H1 (cell line): ENCODE measurements at regions not wholly inside any gene's neighbourhood (a gene's known extent, or its start where the extent isn't known, plus 50 kb on each side); places are given as distances from the start of the nearest gene placed in this dataset.

Experiments
- CBX8 ChIP-seq: fragments of 300-800, 300-1000 bp; sonication (generic); IDR thresholded peaks from 2 replicates; pipeline ENCODE4 v1.7.1; 2016; ENCODE audit warnings: low read depth, low read length, borderline replicate concordance
- CHD1 ChIP-seq: IDR thresholded peaks from 2 replicates; pipeline ENCODE4 v1.6.1; 2012; ENCODE audit warnings: low read depth, low read length, improper control_type of control experiment
- GTF2F1 ChIP-seq: IDR thresholded peaks from 2 replicates; pipeline ENCODE4 v1.6.1; 2012; ENCODE audit warnings: low read depth, low read length, improper control_type of control experiment, borderline replicate concordance
- KDM5A ChIP-seq: fragments of 200-600 bp; IDR thresholded peaks from 2 replicates; pipeline ENCODE4 v1.7.1; 2012; ENCODE audit warnings: mild to moderate bottlenecking, low read length, inconsistent platforms, mixed read lengths
- TF ChIP-seq, protein P1 (sequence below): fragments of 300-600 bp; sonication (generic); IDR thresholded peaks from 2 replicates; pipeline ENCODE4 v1.7.1; 2012; ENCODE audit warnings: low read length, moderate library complexity, mild to moderate bottlenecking, inconsistent platforms; ENCODE audit not compliant: insufficient replicate concordance

DNA sequence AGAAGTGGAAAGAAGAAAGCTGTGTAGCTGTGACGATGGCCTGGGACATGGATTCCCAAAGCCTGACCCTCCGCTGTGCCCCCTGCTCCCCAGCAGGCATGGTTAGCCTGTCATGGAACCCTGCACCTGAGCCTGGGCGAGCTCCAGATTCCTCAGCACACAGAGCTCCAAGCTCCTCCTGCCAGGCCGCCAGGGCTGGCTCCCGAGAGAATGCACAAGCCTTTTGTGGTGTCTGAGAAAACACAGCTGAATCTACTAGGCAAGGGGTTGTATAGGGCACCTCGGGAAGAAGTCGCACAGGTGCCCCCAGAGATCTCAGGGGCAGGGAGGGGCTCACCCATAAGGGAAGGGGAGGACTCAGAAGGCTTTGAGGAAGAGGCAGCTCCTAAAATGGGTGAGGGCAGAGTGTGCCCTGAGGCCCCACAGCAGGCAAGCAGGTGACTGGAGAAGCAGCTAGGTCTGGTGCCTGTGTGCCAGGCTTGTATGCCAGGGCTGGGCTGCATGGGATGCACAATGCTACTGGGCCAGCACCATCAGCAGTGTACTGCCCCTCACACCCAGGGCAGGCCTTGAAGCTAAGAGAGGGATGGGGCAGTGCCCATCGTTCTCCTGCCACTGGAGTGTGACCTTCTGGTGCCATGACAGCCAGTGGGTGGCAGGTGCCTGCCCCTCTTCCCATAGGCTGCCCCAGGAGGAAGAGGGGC is 64.3 kb upstream of the CD93 start (continued):
- TF ChIP-seq, protein P1, sequence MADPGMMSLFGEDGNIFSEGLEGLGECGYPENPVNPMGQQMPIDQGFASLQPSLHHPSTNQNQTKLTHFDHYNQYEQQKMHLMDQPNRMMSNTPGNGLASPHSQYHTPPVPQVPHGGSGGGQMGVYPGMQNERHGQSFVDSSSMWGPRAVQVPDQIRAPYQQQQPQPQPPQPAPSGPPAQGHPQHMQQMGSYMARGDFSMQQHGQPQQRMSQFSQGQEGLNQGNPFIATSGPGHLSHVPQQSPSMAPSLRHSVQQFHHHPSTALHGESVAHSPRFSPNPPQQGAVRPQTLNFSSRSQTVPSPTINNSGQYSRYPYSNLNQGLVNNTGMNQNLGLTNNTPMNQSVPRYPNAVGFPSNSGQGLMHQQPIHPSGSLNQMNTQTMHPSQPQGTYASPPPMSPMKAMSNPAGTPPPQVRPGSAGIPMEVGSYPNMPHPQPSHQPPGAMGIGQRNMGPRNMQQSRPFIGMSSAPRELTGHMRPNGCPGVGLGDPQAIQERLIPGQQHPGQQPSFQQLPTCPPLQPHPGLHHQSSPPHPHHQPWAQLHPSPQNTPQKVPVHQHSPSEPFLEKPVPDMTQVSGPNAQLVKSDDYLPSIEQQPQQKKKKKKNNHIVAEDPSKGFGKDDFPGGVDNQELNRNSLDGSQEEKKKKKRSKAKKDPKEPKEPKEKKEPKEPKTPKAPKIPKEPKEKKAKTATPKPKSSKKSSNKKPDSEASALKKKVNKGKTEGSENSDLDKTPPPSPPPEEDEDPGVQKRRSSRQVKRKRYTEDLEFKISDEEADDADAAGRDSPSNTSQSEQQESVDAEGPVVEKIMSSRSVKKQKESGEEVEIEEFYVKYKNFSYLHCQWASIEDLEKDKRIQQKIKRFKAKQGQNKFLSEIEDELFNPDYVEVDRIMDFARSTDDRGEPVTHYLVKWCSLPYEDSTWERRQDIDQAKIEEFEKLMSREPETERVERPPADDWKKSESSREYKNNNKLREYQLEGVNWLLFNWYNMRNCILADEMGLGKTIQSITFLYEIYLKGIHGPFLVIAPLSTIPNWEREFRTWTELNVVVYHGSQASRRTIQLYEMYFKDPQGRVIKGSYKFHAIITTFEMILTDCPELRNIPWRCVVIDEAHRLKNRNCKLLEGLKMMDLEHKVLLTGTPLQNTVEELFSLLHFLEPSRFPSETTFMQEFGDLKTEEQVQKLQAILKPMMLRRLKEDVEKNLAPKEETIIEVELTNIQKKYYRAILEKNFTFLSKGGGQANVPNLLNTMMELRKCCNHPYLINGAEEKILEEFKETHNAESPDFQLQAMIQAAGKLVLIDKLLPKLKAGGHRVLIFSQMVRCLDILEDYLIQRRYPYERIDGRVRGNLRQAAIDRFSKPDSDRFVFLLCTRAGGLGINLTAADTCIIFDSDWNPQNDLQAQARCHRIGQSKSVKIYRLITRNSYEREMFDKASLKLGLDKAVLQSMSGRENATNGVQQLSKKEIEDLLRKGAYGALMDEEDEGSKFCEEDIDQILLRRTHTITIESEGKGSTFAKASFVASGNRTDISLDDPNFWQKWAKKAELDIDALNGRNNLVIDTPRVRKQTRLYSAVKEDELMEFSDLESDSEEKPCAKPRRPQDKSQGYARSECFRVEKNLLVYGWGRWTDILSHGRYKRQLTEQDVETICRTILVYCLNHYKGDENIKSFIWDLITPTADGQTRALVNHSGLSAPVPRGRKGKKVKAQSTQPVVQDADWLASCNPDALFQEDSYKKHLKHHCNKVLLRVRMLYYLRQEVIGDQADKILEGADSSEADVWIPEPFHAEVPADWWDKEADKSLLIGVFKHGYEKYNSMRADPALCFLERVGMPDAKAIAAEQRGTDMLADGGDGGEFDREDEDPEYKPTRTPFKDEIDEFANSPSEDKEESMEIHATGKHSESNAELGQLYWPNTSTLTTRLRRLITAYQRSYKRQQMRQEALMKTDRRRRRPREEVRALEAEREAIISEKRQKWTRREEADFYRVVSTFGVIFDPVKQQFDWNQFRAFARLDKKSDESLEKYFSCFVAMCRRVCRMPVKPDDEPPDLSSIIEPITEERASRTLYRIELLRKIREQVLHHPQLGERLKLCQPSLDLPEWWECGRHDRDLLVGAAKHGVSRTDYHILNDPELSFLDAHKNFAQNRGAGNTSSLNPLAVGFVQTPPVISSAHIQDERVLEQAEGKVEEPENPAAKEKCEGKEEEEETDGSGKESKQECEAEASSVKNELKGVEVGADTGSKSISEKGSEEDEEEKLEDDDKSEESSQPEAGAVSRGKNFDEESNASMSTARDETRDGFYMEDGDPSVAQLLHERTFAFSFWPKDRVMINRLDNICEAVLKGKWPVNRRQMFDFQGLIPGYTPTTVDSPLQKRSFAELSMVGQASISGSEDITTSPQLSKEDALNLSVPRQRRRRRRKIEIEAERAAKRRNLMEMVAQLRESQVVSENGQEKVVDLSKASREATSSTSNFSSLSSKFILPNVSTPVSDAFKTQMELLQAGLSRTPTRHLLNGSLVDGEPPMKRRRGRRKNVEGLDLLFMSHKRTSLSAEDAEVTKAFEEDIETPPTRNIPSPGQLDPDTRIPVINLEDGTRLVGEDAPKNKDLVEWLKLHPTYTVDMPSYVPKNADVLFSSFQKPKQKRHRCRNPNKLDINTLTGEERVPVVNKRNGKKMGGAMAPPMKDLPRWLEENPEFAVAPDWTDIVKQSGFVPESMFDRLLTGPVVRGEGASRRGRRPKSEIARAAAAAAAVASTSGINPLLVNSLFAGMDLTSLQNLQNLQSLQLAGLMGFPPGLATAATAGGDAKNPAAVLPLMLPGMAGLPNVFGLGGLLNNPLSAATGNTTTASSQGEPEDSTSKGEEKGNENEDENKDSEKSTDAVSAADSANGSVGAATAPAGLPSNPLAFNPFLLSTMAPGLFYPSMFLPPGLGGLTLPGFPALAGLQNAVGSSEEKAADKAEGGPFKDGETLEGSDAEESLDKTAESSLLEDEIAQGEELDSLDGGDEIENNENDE = no peak
- TF ChIP-seq GTF2F1 = no peak
- TF ChIP-seq CHD1 = no peak
- TF ChIP-seq CBX8 = no peak
- TF ChIP-seq KDM5A = no peak
